ENCODE measurements at regions not wholly inside any gene's neighbourhood (a gene's known extent, or its start where the extent isn't known, plus 50 kb on each side); places are given as distances from the start of the nearest gene placed in this dataset.

- TF ChIP-seq CTCF (conservative IDR thresholded peaks at IDR 0.05; ENCODE audit: low read depth in 2 of 2), result no peak
- no peak for TF ChIP-seq REST (IDR thresholded peaks at IDR 0.05; ENCODE audit: unreplicated experiment)
- TF ChIP-seq EZH2 (IDR thresholded peaks at IDR 0.05; ENCODE audit: low read depth, unreplicated experiment), result no peak
- TF ChIP-seq POLR2AphosphoS5 (IDR thresholded peaks at IDR 0.05; ENCODE audit: low read depth), result no peak
- no peak for TF ChIP-seq CREB1 (CRISPR knock-in tag; IDR thresholded peaks at IDR 0.05; ENCODE audit: low read depth)
- no peak for TF ChIP-seq NANOG (IDR thresholded peaks at IDR 0.05; ENCODE audit: borderline replicate concordance)
- no peak for TF ChIP-seq EZH2phosphoT487 (IDR thresholded peaks at IDR 0.05; ENCODE audit: unreplicated experiment)
- no peak for TF ChIP-seq ZNF331 (CRISPR knock-in tag; IDR thresholded peaks at IDR 0.05; ENCODE audit: low read depth)
- no peak for TF ChIP-seq ETS1 (IDR thresholded peaks at IDR 0.05)
- TF ChIP-seq JUNB (IDR thresholded peaks at IDR 0.05; ENCODE audit: unreplicated experiment), result no peak
- TF ChIP-seq STAT1 (IDR thresholded peaks at IDR 0.05; ENCODE audit: unreplicated experiment), result no peak
- TF ChIP-seq ZNF114 (CRISPR knock-in tag; IDR thresholded peaks at IDR 0.05), result no peak
- TF ChIP-seq ZNF462 (CRISPR knock-in tag; IDR thresholded peaks at IDR 0.05), result no peak
Observed at GRCh38 chr14:30484201-30484600, 74.8 kb upstream of the G2E3 start.

All from GM23338 (cell line).